ENCODE measurements at regions not wholly inside any gene's neighbourhood (a gene's known extent, or its start where the extent isn't known, plus 50 kb on each side); places are given as distances from the start of the nearest gene placed in this dataset.
"Not testable (repeated sequence)": the region's sequence is repeated elsewhere in the genome, so short reads cannot be mapped to it uniquely, and the experiment has no call there.

GRCh38 chr3:5047764-5048419 is 68.7 kb downstream of the BHLHE40 start:
- TF ChIP-seq CTCF (conservative IDR thresholded peaks at IDR 0.05; ENCODE audit: low read depth, low read length), result no peak
- no peak for DNase-seq (ENCODE audit: low read depth)
- H3K4me3 ChIP-seq (ENCODE audit: low read depth, low read length), result no peak overlapping the region

GRCh38 chr3:5051772-5052171 is 70.3 kb upstream of the ARL8B start:
- no peak for TF ChIP-seq CTCF (conservative IDR thresholded peaks at IDR 0.05; ENCODE audit: low read depth, low read length)
- no peak overlapping the region for H3K4me3 ChIP-seq (ENCODE audit: low read depth, low read length)
- no peak for DNase-seq (ENCODE audit: low read depth)

- TF ChIP-seq CTCF (conservative IDR thresholded peaks at IDR 0.05; ENCODE audit: low read depth, low read length), result no peak
- no peak overlapping the region for H3K4me3 ChIP-seq (ENCODE audit: low read depth, low read length)
- DNase-seq (ENCODE audit: low read depth), result no peak
Measured at GRCh38 chr3:5052247-5052646, 69.8 kb upstream of the ARL8B start.

- H3K4me3 ChIP-seq (ENCODE audit: low read depth, low read length), result no peak overlapping the region
- no peak for TF ChIP-seq CTCF (conservative IDR thresholded peaks at IDR 0.05; ENCODE audit: low read depth, low read length)
- peak; percentile 93 for DNase-seq (ENCODE audit: low read depth)
Measured at GRCh38 chr3:5053021-5053831, 68.9 kb upstream of the ARL8B start.

GRCh38 chr3:5054098-5054497 is 68.0 kb upstream of the ARL8B start:
- TF ChIP-seq CTCF (conservative IDR thresholded peaks at IDR 0.05; ENCODE audit: low read depth, low read length), result no peak
- no peak for DNase-seq (ENCODE audit: low read depth)
- no peak overlapping the region for H3K4me3 ChIP-seq (ENCODE audit: low read depth, low read length)

- DNase-seq (ENCODE audit: low read depth); H3K4me3 ChIP-seq (ENCODE audit: low read depth, low read length): not testable (repeated sequence)
Measured at GRCh38 chr3:5054579-5054978, 67.5 kb upstream of the ARL8B start.

- no peak overlapping the region for H3K4me3 ChIP-seq (ENCODE audit: low read depth, low read length)
- no peak for DNase-seq (ENCODE audit: low read depth)
- no peak for TF ChIP-seq CTCF (conservative IDR thresholded peaks at IDR 0.05; ENCODE audit: low read depth, low read length)
Measured at GRCh38 chr3:5055357-5056110, 66.6 kb upstream of the ARL8B start.
